ENCODE measurements at regions not wholly inside any gene's neighbourhood (a gene's known extent, or its start where the extent isn't known, plus 50 kb on each side); places are given as distances from the start of the nearest gene placed in this dataset.

- TF ChIP-seq CTCF (IDR thresholded peaks at IDR 0.05) (no peak), POLR2A (IDR thresholded peaks at IDR 0.05) (no peak)
Observed at GRCh38 chr3:35849496-35849895, 210.2 kb downstream of the ARPP21 start.

Measured in vagina (tissue), 2 donors.